CD14-positive monocyte (primary cell): ENCODE measurements at regions not wholly inside any gene's neighbourhood (a gene's known extent, or its start where the extent isn't known, plus 50 kb on each side); places are given as distances from the start of the nearest gene placed in this dataset.
"Not testable (repeated sequence)": the region's sequence is repeated elsewhere in the genome, so short reads cannot be mapped to it uniquely, and the experiment has no call there.

Experiments
- DNase-seq, 3 donors: peaks; one replicate each; pipeline ENCODE4 v3.0.0-alpha.2; 2011 to 2022
- H2AFZ ChIP-seq: 2 replicates; pipeline ENCODE4 v1.6.0; 2012; ENCODE audit warnings: mild to moderate bottlenecking, low read depth, low read length, inconsistent platforms; ENCODE audit not compliant: insufficient read depth, poor library complexity, severe bottlenecking
- H3K27ac ChIP-seq, 2 donors: 1 replicate in 1 of 2; 2 replicates in 1 of 2; pipeline ENCODE4 v1.5.1; 2012 to 2013; ENCODE audit warnings: low read length in 2 of 2, control low read depth in 1 of 2, inconsistent platforms in 1 of 2, low read depth in 1 of 2, mild to moderate bottlenecking in 1 of 2
- H3K27me3 ChIP-seq, 2 donors: one replicate each; pipeline versions ENCODE4 v1.6.0 to v1.6.1; 2011 to 2013; ENCODE audit warnings: low read length in 2 of 2; ENCODE audit not compliant: control insufficient read depth in 2 of 2, insufficient read depth in 2 of 2
- H3K36me3 ChIP-seq, 2 donors: replicated peaks in 1 of 2; 1 replicate in 1 of 2; 2 replicates in 1 of 2; pipeline versions ENCODE4 v1.5.1 to v1.6.1; 2012 to 2013; ENCODE audit warnings: low read length in 2 of 2, control low read depth in 1 of 2, inconsistent platforms in 1 of 2, mild to moderate bottlenecking in 1 of 2; ENCODE audit not compliant: insufficient read depth in 2 of 2, control insufficient read depth in 1 of 2
- H3K4me1 ChIP-seq, 2 donors: 1 replicate in 1 of 2; 2 replicates in 1 of 2; pipeline versions ENCODE4 v1.5.1 to v1.6.1; 2012 to 2013; ENCODE audit warnings: low read length in 2 of 2, control low read depth in 1 of 2, inconsistent platforms in 1 of 2, mild to moderate bottlenecking in 1 of 2, moderate library complexity in 1 of 2; ENCODE audit not compliant: insufficient read depth in 2 of 2, control insufficient read depth in 1 of 2
- H3K4me2 ChIP-seq: replicated peaks from 2 replicates; pipeline ENCODE3; 2012; ENCODE audit warnings: low read length, moderate library complexity, mild to moderate bottlenecking; ENCODE audit not compliant: poor library complexity, severe bottlenecking; ENCODE audit errors: extremely low read depth
- H3K4me3 ChIP-seq, 3 experiments: fragments of 200-600 bp in 1 of 3; sonication (generic) in 1 of 3; replicated peaks in 1 of 3; 1 replicate in 2 of 3; 2 replicates in 1 of 3; pipeline ENCODE4 v1.5.1; 2011 to 2013; ENCODE audit warnings: low read length in 3 of 3, mild to moderate bottlenecking in 3 of 3, control low read depth in 2 of 3, low read depth in 2 of 3, inconsistent platforms in 1 of 3, moderate library complexity in 1 of 3
- H3K79me2 ChIP-seq: 2 replicates; pipeline ENCODE4 v1.6.0; 2012; ENCODE audit warnings: mild to moderate bottlenecking, control low read depth, inconsistent platforms, low read length, moderate library complexity; ENCODE audit not compliant: insufficient read depth
- H3K9ac ChIP-seq: 2 replicates; pipeline ENCODE4 v1.6.0; 2017; ENCODE audit warnings: low read length, mild to moderate bottlenecking; ENCODE audit not compliant: insufficient read depth, poor library complexity, severe bottlenecking
- H3K9me3 ChIP-seq, 2 donors: replicated peaks in 1 of 2; 1 replicate in 1 of 2; 2 replicates in 1 of 2; pipeline versions ENCODE4 v1.5.1 to v1.6.1; 2012 to 2013; ENCODE audit warnings: low read length in 2 of 2, control low read depth in 1 of 2; ENCODE audit not compliant: control insufficient read depth in 1 of 2, insufficient read depth in 1 of 2
- H4K20me1 ChIP-seq: 2 replicates; pipeline ENCODE4 v1.6.0; 2012; ENCODE audit warnings: mild to moderate bottlenecking, low read length, control low read depth, moderate library complexity; ENCODE audit not compliant: insufficient read depth
- H3K27ac Mint-ChIP-seq, 7 donors: one replicate each; pipeline ENCODE4 v1.8.0; 2020; ENCODE audit warnings: mild to moderate bottlenecking in 7 of 7, mixed read lengths in 7 of 7, moderate library complexity in 6 of 7, inconsistent platforms in 2 of 7
- H3K27me3 Mint-ChIP-seq, 3 donors: one replicate each; pipeline ENCODE4 v1.8.0; 2021 to 2022; ENCODE audit warnings: low read depth in 3 of 3, mild to moderate bottlenecking in 3 of 3, mixed read lengths in 3 of 3, moderate library complexity in 3 of 3, inconsistent platforms in 1 of 3
- H3K36me3 Mint-ChIP-seq, 2 donors: one replicate each; pipeline ENCODE4 v1.8.0; 2020; ENCODE audit warnings: mixed read lengths in 2 of 2, inconsistent platforms in 1 of 2, mild to moderate bottlenecking in 1 of 2
- H3K4me1 Mint-ChIP-seq: one replicate; pipeline ENCODE4 v1.8.0; 2020; ENCODE audit warnings: mild to moderate bottlenecking, mixed read lengths
- H3K4me3 Mint-ChIP-seq, 2 donors: one replicate each; pipeline ENCODE4 v1.8.0; 2020; ENCODE audit warnings: mild to moderate bottlenecking in 2 of 2, mixed read lengths in 2 of 2, moderate library complexity in 1 of 2
- H3K9me3 Mint-ChIP-seq, 7 donors: one replicate each; pipeline ENCODE4 v1.8.0; 2020 to 2022; ENCODE audit warnings: mixed read lengths in 7 of 7, mild to moderate bottlenecking in 6 of 7, moderate library complexity in 6 of 7, inconsistent platforms in 2 of 7
- WGBS: methylation state at CpG from one replicate; pipeline ENCODE4 v1.1.5; 2013; ENCODE audit warnings: missing lambda C conversion rate; ENCODE audit not compliant: insufficient coverage; 5-methylcytosine and 5-hydroxymethylcytosine counted together
- intact Hi-C, 2 donors: fragments of 100-400 bp; cut with micrococcal nuclease; formaldehyde crosslinking; loops; one replicate each; pipeline versions ENCODE4 v1.15.0 to v1.15.1; 2023
- TF ChIP-seq, protein P1 (sequence below): fragments of 200-600 bp; IDR thresholded peaks from one replicate; pipeline ENCODE4 v1.8.0; 2022; ENCODE audit warnings: antibody characterized with exemption, mild to moderate bottlenecking

DNA sequence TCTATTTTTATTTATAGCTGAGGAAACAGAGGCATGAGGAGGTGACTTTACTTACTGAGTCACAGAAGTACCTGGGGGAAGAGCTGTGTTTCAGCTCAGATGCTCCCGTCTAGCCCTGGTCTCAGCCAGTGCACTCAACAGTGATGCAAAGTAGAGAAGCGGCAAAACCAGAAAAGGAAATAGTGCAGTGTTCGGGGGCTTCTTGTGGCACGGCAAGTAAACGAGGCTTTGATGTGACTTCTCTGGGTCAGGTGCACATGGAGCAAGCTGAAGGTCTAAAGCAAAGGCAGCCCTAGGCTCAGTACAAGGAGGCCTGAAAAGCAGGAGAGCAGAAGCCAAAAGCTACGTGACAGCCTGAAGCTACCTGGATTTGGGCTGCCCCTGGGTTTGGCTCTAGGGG lies 526.7 kb upstream of the ADAMTS16 start:
- TF ChIP-seq, protein P1, sequence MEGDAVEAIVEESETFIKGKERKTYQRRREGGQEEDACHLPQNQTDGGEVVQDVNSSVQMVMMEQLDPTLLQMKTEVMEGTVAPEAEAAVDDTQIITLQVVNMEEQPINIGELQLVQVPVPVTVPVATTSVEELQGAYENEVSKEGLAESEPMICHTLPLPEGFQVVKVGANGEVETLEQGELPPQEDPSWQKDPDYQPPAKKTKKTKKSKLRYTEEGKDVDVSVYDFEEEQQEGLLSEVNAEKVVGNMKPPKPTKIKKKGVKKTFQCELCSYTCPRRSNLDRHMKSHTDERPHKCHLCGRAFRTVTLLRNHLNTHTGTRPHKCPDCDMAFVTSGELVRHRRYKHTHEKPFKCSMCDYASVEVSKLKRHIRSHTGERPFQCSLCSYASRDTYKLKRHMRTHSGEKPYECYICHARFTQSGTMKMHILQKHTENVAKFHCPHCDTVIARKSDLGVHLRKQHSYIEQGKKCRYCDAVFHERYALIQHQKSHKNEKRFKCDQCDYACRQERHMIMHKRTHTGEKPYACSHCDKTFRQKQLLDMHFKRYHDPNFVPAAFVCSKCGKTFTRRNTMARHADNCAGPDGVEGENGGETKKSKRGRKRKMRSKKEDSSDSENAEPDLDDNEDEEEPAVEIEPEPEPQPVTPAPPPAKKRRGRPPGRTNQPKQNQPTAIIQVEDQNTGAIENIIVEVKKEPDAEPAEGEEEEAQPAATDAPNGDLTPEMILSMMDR = no peak
- Mint-ChIP-seq H3K36me3 (no peaks in the 10 kb centered on the region), H3K4me1 (no peaks in the 10 kb centered on the region), H3K27ac (peak overlapping the region in 1 of 7 donors; percentile 52), H3K4me3 (no peak overlapping the region), H3K27me3 (no peaks in the 10 kb centered on the region), H3K9me3 (peaks cover 2 to 20% (median 6%) of the 10 kb centered on the region in 7 donors)
- no peak overlapping the region for H3K9ac ChIP-seq
- no peaks in the 10 kb centered on the region for H3K27me3 ChIP-seq
- no peak for DNase-seq
- peaks cover 10 to 16% of the 10 kb centered on the region in 2 donors for H3K9me3 ChIP-seq
- 94% methylated on average over 5 of the region's 6 CpGs for WGBS
- H2AFZ ChIP-seq = no peak overlapping the region
- no peak overlapping the region for H3K4me2 ChIP-seq
- H3K4me3 ChIP-seq = no peak overlapping the region
- H3K27ac ChIP-seq = no peak overlapping the region
- H3K79me2 ChIP-seq = no peaks in the 10 kb centered on the region
- intact Hi-C loops = no loop called here
- H3K4me1 ChIP-seq = no peaks in the 10 kb centered on the region
- H4K20me1 ChIP-seq = no peaks in the 10 kb centered on the region
- no peaks in the 10 kb centered on the region for H3K36me3 ChIP-seq

- peaks cover 10 to 16% of the 10 kb centered on the region in 2 donors for H3K9me3 ChIP-seq
- Mint-ChIP-seq H3K36me3 (no peaks in the 10 kb centered on the region), H3K27me3 (no peaks in the 10 kb centered on the region), H3K27ac (no peak overlapping the region), H3K9me3 (peaks cover 2 to 17% (median 6%) of the 10 kb centered on the region in 7 donors), H3K4me3 (no peak overlapping the region), H3K4me1 (no peaks in the 10 kb centered on the region)
- H3K79me2 ChIP-seq = no peaks in the 10 kb centered on the region
- intact Hi-C loops = no loop called here
- no peak overlapping the region for H3K4me2 ChIP-seq
- TF ChIP-seq, protein P1 = no peak
- no peak overlapping the region for H2AFZ ChIP-seq
- no peak overlapping the region for H3K4me3 ChIP-seq
- no peaks in the 10 kb centered on the region for H3K36me3 ChIP-seq
- no peaks in the 10 kb centered on the region for H4K20me1 ChIP-seq
- no peak overlapping the region for H3K9ac ChIP-seq
- DNase-seq = no peak
- no peak overlapping the region for H3K27ac ChIP-seq
- WGBS = 69% methylated on average over 6 of the region's 6 CpGs
- H3K27me3 ChIP-seq = no peaks in the 10 kb centered on the region
- H3K4me1 ChIP-seq = no peaks in the 10 kb centered on the region
Measured at GRCh38 chr5:4614088-4614487, 526.0 kb upstream of the ADAMTS16 start.

DNA sequence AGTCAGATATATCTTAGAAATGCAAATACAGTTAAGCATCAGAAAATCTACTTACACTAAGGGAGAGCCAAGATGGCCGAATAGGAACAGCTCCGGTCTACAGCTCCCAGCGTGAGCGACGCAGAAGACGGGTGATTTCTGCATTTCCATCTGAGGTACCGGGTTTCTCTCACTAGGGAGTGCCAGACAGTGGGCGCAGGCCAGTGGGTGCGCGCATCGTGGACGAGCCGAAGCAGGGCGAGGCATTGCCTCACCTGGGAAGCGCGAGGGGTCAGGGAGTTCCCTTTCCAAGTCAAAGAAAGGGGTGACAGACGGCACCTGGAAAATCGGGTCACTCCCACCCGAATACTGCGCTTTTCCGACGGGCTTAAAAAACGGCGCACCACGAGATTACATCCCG lies 524.8 kb upstream of the ADAMTS16 start:
- intact Hi-C loops, H3K27ac Mint-ChIP-seq, DNase-seq, H3K27ac ChIP-seq, H3K27me3 ChIP-seq, H3K36me3 ChIP-seq, H4K20me1 ChIP-seq, H3K36me3 Mint-ChIP-seq, H3K4me2 ChIP-seq, H3K9ac ChIP-seq, H3K4me3 ChIP-seq, H3K4me3 Mint-ChIP-seq, H3K4me1 Mint-ChIP-seq, H3K4me1 ChIP-seq, H3K79me2 ChIP-seq, H2AFZ ChIP-seq, H3K27me3 Mint-ChIP-seq: not testable (repeated sequence)
- no CpG with 5 or more reads among the region's 26 CpGs for WGBS
- H3K9me3 Mint-ChIP-seq = peaks cover 3 to 18% (median 6%) of the 10 kb centered on the region in 7 donors
- peaks cover 10 to 13% of the 10 kb centered on the region in 2 donors for H3K9me3 ChIP-seq
